Psoas muscle (tissue), 7 donors: ENCODE measurements at regions not wholly inside any gene's neighbourhood (a gene's known extent, or its start where the extent isn't known, plus 50 kb on each side); places are given as distances from the start of the nearest gene placed in this dataset.

Experiments used
- ATAC-seq, 4 donors: fragments of 200-7000 bp; cut with Tn5 transposase; one replicate each; pipeline ENCODE4 v1.9.1; 2020; ENCODE audit warnings: moderate library complexity in 3 of 4, mild to moderate bottlenecking in 2 of 4
- DNase-seq, 2 donors: peaks; one replicate each; pipeline ENCODE4 v3.0.0-alpha.2; 2020
- H3K27ac ChIP-seq: fragments of 200-600 bp; one replicate; pipeline ENCODE4 v1.8.0; 2022
- H3K27me3 ChIP-seq, 3 donors: fragments of 200-600 bp in 1 of 3; one replicate each; pipeline versions ENCODE4 v1.6.1 to v1.8.0; 2013 to 2022; ENCODE audit warnings: low read length in 2 of 3, mild to moderate bottlenecking in 2 of 3, moderate library complexity in 1 of 3; ENCODE audit not compliant: insufficient read depth in 3 of 3
- H3K36me3 ChIP-seq, 2 donors: fragments of 200-600 bp in 1 of 2; one replicate each; pipeline versions ENCODE4 v1.6.1 to v1.8.0; 2013 to 2022; ENCODE audit warnings: low read depth in 1 of 2, mild to moderate bottlenecking in 1 of 2, moderate library complexity in 1 of 2; ENCODE audit not compliant: insufficient read depth in 1 of 2
- H3K4me1 ChIP-seq: fragments of 200-600 bp; one replicate; pipeline ENCODE4 v1.8.0; 2022
- H3K4me3 ChIP-seq: fragments of 200-600 bp; one replicate; pipeline ENCODE4 v1.8.0; 2022; ENCODE audit warnings: mild to moderate bottlenecking
- H3K9me3 ChIP-seq: fragments of 200-600 bp; one replicate; pipeline ENCODE4 v1.8.0; 2022
- WGBS, 3 donors: extraction: QIAGEN DNeasy Blood & Tissue Kit; methylation state at CpG; one replicate each; pipeline versions ENCODE4 v1.1.6 to v1.1.7; 2013; 5-methylcytosine and 5-hydroxymethylcytosine counted together
- intact Hi-C, 2 donors: fragments of 100-400 bp; cut with DNase I; formaldehyde crosslinking; loops; one replicate each; pipeline versions ENCODE4 v1.11.0 to v1.14.2; 2022
- TF ChIP-seq, protein P1 (sequence below): fragments of 200-600 bp; IDR thresholded peaks from one replicate; pipeline ENCODE4 v1.8.0; 2022; ENCODE audit warnings: antibody characterized with exemption
- donor health status: healthy with polysubstance abuse.
- donor health status: DM: no; HTN: no; CAD: no; lungs with moderate emphysema.
- donor health status: Bipolar disorder and iron deficiency.
- donor health status: healthy.
- donor health status: DM: yes; HTN: yes; CAD: no.
- donor health status: DM: no; HTN: no; CAD: no.
- donor health status: DM: yes; HTN: yes; CAD: no.

DNA sequence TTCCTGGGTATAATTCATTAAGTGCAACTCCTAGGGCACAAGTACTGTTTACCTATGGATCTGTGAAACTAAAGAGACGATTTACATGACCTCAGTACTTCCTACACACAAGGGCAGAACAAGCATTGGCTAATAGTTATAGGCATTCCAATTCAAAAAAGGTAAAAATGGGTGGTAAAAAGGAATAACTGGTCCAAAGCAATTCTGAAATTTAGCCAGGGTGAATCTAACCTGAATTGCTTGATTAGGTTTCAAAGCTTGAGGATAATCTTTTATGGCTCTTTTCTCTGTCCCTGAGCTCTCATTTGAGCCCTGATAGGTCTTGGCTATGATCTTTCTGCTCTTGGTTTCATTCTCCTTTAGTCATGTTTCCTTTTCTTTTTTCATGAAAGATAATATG lies 52.3 kb upstream of the CALCR start:
- no peak overlapping the region for H3K27ac ChIP-seq
- TF ChIP-seq, protein P1, sequence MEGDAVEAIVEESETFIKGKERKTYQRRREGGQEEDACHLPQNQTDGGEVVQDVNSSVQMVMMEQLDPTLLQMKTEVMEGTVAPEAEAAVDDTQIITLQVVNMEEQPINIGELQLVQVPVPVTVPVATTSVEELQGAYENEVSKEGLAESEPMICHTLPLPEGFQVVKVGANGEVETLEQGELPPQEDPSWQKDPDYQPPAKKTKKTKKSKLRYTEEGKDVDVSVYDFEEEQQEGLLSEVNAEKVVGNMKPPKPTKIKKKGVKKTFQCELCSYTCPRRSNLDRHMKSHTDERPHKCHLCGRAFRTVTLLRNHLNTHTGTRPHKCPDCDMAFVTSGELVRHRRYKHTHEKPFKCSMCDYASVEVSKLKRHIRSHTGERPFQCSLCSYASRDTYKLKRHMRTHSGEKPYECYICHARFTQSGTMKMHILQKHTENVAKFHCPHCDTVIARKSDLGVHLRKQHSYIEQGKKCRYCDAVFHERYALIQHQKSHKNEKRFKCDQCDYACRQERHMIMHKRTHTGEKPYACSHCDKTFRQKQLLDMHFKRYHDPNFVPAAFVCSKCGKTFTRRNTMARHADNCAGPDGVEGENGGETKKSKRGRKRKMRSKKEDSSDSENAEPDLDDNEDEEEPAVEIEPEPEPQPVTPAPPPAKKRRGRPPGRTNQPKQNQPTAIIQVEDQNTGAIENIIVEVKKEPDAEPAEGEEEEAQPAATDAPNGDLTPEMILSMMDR, result no peak
- intact Hi-C loops, result no loop called here
- H3K27me3 ChIP-seq, result no peaks in the 10 kb centered on the region
- H3K4me3 ChIP-seq, result no peak overlapping the region
- H3K4me1 ChIP-seq, result no peaks in the 10 kb centered on the region
- 56 to 70% (median 64%) methylated on average over 1 of the region's 1 CpG for WGBS, 3 donors
- no peaks in the 10 kb centered on the region for H3K36me3 ChIP-seq
- no peaks in the 10 kb centered on the region for H3K9me3 ChIP-seq
- DNase-seq (no peak), ATAC-seq (no peak)
